GM18867 (cell line): ENCODE measurements at regions not wholly inside any gene's neighbourhood (a gene's known extent, or its start where the extent isn't known, plus 50 kb on each side); places are given as distances from the start of the nearest gene placed in this dataset.

Experiments
- ATAC-seq: cut with Tn5 transposase; IDR thresholded peaks from one replicate; pipeline ENCODE4 v1.9.1; 2021; ENCODE audit warnings: mild to moderate bottlenecking, moderate library complexity; ENCODE audit not compliant: unreplicated experiment

DNA sequence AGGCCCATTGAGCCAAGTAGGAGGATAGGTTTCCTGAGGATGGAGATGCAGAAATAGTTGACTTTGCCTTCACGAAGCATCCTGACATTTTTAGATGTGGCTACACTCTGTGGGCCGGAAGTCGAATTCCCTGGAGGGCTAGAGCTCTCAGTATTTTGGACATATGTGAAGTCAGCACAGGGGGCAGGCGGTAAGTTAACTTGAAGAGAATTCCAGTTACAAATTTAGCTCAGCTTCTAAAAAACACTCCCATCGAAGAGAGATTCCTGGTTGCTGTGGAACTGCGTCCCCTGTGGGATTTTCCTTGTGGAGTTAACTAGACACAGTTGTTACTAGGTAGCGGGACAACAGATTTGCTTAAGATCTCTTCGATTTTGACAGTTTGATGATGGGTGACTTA is 161.9 kb upstream of the RGMA start:
- no peak for ATAC-seq

DNA sequence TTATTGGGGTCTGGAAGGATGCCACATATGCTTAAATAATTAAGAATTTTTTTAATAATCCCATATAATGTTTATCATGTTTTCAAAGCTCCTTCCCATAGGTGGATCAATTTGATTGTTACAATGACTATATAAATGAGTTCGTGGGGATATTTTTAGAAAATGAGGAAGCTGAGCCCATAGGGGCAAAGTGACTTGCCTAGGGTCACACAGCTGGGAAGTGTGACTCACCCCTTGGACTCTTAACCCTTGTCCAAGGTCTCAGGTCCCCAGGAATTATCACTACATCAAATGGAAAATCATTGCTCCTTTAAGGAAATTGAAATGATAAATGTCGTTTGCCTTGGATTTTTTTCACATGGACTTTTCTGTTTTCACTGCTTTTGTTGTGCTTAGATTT is 161.2 kb upstream of the RGMA start:
- ATAC-seq = no peak

DNA sequence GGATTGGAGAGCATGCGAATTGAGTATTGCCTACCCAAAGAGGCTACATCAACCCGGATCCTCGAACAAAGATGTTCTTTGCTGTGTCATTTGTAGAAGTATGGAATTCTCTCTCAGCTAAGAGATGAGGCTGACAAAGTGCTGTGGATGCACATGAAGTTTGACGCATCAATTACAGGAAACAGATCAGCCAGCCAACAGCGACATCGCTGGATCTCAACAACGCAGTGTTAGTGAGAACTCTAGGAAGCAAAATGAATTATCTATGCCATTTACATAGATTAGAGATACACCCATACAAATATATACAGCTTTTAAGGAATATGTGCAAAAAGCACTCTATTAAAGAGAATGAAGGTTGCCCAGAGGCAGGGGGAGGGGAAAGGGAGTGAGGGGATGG is 160.6 kb upstream of the RGMA start:
- ATAC-seq = no peak

DNA sequence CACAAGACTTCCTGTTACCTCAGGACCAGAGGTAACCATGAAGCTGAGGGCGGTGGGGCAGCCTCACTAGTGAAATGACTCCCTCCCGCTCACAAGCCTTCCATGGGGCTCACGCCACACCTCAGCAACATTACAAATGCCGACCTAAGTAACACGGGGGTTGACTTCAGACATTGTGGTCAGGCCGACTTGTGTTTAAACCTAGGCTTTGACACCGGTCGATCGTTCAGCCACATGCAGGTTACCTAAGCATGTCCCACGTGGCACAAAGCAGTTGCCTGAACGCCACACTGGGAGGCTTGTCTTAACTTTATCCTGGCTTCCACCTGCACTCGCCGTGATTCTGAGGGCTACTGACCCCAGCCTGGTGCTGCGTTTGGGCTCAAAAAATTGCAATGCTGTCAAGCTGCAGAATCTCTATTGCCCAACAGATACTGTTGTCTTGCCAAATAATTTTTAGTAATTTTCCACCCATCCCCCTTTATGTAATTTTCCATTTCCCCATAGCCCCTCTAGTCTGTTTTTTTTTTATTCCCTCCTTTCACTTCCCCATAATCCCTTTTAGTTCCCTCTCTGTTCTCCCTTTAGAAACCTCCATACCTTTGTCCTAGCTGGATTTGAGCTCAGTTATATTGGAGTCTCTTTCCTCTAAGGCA is 158.6 kb upstream of the RGMA start:
- no peak for ATAC-seq

DNA sequence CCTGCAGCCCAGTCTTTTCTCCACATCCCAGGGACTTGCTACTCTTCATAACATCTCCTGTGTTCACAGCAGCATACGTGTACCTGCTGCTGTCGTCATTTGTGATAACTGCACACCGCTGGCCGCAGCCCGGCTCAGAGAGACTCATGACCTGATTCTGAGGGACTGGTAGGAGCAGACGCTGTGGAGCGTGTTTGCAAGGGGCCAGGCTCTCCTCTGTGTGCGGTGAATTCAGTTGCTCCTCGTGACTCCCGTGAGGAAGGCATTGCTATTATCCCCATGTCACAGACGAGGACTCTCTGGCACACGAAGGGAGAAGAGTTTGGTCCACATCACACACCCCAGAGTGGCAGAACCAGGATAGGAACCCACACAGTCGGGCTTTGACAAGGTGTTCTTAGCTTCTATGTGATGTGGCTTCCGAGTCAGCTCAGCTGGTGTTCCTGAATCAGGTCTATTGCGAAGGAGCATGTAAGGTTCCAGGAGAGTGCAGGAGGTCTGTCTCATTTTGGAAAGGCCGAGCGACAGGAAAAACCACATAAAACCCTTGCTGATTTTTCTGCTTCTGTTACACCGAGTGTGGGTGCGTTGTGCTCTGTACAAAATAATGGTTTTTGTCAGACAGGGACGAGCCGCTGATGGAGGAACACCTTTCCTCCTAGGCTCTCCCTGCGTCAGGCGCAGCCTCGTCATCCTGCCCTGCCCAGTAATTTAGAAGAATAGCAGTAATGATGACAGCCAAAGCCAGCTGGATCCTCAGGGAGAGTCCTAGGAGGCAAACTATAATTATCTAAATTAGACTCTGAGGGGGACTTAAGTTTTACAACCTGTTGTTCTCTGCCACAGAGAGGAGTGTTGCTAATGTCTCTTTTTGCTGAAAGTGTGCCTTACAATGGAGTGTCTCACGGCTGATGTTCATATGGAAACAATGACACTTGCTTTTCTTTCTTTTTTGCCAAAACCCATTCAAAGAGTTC is 157.5 kb upstream of the RGMA start:
- ATAC-seq = no peak

DNA sequence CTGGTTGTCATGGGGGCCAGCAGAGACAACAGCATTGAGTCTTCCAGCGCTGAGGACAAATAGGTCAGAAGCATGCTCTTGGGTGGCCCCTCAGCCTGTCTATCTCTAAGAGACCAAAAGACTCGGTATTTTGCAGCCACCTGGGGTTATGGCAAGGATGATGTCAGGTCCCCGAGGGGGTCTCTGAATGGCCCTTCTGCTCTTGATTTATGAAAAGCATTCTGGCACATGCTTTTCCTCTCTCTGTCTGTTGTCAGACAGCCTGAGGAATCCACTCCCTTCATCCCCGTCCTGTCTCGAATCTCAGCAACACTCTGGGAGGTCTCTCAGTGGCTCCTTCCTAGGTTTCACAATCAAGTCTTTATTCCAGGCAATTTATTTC is 156.6 kb upstream of the RGMA start:
- no peak for ATAC-seq

DNA sequence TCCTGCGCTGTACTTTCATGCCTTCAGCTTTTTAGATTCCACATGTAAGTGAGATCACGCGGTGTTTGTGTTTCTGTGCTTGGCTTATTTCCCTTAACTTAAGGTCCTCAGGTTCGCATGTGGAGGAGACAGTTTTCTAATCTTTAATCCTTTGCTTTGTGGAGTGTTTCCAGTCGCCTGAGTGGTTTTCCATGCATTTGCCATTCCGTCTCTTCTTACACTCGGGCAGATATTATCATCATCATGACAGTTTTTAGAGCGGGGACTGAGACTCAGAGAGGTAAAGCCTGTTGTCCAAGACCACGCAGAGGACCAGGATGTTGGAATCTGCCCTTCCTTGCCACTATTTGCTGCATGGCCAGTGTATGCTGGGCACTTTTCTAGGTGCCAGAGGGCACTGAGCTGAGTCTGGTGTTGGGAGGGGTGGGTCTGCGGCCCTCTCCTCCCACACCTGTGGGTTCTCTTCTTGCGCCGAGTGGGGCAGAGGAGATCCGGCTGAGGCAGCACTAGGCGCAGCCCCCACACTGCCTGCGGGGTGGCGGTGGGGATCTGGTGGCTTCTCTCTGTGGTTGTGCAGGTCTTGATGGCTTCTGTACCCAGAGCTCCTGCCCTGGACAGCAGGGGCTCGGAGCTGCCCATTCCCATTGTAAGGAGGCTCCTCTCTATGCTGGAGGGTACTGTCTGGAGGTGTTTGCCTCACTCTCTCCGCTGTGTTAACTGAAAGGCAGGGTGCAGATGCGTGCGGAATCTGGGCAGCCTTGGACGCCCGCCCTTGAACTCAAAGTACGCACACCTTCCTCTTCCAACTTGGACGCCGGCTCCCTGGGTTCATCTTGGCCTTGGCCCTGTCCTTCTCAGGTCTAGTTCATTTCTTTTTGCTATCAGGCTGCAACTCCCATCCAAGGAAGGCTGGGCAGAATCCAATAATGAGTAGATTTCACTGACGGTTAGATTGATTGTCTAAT is 156.0 kb upstream of the RGMA start:
- ATAC-seq = no peak

DNA sequence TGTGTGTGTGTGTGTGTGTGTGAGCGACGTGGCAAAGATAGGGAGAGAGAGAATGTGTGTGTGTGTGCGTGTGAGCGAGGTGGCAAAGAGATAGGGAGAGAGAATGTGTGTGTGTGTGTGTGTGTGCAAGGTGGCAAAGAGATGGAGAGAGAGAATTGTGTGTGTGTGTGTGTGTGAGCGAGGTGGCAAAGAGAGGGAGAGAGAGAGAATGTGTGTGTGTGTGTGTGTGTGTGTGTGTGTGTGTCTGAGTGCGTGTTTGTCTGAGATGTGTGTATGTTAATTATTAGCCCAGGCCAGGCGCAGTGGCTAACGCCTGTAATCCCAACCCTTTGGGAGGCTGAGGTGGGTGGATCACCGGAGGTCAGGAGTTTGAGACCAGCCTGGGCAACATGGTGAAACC is 154.6 kb upstream of the RGMA start:
- ATAC-seq = no peak

DNA sequence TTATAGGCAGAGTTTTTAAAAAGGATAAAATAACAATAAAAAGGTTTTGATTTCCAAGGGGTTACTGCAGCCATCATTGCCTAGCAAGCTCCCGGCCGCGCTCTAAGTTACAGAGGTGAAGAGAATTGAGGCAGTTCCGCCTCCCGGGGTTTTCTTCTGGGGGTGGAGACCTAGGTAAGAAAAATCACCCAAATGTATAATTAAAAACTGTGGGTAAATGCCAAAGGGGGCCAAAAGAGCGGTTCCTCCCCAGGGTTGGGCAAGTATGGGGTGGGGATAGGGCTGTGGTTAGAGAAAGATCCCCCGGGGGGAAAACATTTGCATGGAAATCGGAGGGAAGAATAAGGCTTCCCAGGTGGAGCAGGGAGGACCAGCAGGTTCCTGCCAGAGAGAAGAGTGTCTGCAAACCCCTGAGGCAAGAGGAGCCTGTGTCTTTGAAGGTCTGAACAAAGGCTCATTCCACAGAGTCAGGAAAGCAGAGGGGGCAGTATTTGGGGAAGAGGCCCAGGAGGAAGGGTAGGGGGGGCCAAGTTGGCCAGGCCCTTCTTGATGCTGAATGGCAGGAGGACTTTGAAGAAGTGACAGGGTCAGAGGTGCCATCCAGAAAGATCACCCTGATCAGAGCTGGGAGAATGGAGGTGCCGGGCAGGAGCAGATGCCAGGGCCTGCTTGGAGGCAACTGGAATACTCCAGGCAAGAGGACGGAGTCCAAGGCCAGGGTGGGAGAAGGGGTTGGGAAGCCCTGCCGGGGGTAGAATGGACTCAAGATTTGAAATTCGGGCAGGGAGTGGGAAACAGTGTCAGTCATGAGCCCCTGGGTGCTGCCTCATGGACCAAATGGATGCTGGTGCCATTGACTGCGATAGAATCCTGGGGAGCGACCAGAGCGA is 152.9 kb upstream of the RGMA start:
- no peak for ATAC-seq

DNA sequence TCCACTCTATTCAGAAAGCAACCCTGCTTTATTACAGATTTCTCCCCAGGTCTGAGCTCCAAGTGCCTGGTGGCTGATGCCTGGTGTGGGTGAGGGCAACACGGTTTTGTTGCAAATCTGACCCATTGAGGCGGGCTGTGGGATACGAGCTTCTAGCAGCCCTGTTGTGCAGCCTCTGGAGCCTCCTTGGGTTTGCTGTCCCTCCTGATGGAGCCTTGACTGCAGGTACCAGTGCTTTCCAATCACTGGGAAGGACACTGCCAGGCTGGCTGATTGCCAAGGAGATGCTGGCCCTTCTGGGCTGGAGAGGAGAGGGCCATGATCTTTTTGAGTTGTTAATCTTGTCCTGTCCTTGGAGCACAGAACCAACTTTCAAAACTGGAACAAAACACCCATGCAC is 151.0 kb upstream of the RGMA start:
- no peak for ATAC-seq

DNA sequence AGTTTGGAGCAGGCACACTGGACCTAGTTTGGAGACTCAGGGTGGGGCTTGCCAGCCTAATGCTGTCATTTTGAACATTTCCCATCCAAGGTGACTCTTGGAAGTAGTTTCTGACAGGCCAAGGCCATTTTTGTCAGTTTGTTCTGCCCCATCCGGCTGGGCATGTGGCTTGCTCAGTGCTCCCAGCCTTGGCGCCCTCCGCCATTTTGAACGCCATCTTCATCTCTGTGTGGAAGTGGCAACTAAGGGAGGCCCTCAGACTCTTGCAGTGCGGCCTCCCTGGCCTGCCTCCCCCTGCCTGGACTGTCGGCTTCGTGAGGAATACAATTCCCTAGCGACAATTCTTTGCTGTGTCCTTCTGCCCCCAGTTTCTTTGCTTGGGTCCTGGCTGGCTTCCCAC is 150.6 kb upstream of the RGMA start:
- ATAC-seq = no peak

DNA sequence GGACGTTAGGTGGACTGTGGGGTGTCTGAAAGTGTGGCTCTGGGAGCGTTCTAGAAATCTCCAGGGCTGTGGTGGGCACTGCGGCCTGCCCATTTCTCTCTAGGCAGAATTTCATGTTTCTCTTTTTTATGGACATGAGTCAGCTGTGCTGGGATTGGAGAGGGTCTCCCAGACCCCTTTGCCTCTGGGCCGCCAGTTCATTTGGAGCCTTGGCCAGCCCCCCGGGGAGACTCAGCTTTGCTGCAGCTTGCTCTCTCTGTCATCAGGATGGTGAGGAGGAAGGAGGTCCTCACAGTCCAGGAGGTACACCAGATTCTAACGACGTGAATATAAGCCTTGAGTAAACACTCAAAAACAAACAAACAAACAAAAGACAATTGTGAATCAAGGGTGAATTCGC is 149.6 kb upstream of the RGMA start:
- ATAC-seq = no peak

DNA sequence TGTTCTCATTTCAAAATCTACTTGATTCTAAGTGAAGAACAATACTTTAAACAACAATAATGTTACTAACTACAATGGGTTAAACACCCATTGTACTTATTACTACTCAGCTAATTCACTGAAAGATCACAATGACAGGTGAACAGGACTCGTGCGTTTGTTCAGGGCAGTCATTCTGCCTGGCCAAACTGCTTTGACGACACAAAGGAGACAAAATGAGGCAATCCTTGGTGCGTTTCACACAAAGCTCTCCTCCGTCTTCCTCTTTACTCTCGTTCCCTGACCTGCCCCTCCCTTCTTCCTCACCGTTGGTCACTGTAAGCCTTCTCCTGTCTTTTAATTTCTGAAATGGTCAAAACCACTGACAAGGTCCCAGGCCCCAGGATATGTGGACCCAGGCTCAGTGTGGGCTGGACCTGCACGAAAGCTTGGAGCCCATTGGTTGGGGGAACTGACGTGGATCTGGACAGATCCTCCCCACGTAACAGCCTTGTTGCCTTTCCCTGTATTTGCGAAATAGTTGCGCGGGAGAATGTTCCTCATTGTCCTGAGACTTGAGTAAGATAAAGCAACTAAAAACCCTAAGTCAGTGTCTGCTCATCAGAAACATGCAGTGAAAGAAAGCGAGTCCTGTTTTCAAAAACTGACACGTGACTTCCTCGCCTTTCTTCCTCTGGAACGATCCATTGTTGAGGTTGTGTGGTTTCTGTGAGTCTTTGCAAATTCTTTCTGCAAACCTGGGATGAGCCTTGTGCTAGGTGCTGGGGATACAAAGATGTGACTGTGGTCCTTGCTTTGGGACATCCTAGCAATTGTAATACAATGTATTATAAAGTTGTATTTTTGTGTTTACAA is 147.1 kb upstream of the RGMA start:
- no peak for ATAC-seq

DNA sequence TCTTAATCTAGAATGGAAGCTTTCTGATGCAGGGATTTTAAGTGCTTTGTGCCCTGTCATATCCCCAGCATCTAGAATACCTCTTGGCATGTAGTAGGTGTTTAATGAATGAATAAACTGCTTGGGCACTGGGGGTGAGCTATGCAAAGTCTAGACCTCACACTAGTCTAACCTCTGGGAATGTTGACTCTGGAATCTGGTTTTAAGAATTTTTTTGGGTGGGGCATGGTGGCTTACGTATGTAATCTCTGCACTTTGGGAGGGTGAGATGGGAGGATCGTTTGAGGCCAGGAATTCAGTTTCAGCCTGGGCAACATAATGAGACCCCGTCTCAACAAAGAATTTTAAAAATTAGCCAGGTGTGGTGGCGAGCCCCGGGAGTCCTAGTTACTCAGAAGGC is 146.3 kb upstream of the RGMA start:
- ATAC-seq = no peak

DNA sequence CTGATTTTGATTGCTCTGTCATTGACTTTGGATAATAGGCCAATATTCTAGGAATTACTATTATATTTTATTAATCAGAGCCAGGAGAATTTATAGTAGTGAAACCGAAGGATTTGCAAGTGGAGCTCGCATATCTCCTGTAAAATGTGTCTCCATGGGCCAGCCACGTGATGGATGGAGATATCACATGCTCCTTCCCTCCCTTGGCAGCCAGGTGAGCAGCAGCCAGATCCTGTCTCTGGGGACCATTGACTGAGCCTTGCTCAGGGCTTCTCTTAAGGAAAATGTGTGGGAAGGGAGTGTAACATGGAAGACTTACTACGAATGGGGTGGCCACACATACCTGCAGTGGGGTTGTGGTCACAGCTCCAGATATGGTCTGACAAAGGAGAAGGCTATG is 144.7 kb upstream of the RGMA start:
- no peak for ATAC-seq

DNA sequence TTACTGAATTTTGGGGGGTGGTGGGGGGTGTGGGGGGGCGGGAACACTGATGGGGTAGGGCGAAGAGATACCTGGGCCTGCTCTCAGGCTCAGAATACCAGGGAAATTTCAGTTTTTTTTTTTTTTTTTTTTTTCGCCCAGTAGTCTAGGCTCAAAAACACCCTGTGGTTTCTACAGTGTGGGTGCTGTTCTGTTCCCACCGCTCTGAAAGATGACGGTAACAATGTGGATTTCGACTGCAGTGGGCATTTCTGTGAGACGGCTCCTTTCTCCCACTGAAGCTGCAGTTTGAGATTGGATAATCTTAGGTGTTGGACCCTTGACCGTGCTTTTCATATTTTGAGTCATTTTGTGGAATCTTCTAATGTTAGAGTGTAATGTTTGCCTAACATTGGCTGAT is 143.8 kb upstream of the RGMA start:
- no peak for ATAC-seq

DNA sequence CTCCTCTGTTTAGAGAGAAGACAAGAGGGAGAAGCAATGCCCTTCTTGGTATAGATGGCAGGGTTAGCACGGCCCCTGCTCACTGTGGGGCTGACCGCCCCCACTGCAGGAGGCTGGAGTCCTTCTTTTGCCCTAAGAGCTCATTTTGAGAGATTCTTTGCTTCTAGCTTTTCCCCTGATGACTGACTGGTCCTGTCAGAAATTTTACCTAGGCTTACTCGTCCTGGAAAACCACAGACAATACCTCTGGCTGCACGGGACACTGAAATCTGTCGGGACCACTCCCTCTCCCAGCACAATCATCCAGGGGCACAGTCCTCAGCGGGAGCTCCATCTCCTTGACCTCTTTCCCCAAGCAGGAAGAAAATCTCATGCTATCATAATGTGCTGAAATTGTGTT is 143.0 kb upstream of the RGMA start:
- ATAC-seq = no peak

DNA sequence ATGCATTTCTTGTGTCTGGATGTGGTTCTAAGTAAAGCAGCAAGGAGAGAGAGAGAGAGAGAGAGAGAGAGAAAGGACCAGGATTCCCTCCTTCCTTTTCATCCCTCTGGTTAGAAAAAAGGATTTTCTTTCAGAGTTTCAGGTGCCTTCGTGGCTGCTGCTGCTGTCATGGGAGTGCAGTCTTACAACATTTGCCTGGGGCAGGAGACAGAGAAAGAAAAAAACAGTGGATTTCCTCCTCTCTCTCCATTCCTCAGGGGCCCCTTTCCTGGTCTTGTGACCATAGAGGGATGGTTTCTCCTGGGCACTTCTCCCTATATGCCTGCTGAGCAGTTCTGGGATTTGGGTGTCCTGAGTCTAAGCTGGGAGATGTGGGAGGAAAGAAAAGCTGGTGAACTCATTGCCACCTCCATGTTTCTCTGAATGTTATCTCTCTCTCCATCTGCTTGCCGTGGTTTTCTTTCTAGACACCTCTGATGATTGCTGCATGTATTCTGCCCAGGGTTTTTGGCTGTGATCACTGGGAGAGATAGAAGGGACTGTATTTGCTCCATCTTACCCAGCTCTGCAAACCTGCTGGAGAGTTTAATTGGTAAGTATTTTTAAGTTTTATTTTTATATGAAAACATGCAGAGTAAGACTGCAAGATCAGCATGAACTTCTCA is 142.4 kb upstream of the RGMA start:
- no peak for ATAC-seq

DNA sequence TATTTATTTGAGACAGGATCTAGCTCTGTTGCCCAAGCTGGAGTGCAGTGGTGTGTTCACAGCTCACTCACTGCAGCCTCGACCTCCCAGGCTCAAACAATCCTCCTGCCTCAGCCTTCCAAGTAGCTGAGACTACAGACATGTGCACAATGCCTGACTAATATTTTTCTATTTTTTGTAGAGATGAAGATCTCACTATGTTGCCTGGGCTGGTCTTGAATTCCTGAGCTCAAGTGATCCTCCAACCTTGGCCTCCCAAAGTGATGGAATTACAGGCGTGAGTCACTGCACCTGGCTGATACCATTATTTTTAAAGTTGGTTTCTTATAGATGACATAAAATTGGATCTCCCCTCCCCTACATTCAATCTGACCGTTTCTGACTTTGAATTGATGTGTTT is 139.5 kb upstream of the RGMA start:
- no peak for ATAC-seq
